ENCODE measurements at regions not wholly inside any gene's neighbourhood (a gene's known extent, or its start where the extent isn't known, plus 50 kb on each side); places are given as distances from the start of the nearest gene placed in this dataset.

- no peak overlapping the region for H3K27ac Mint-ChIP-seq
These were observed 102.1 kb downstream of the SH3YL1 start for GRCh38 chr2:161729-162128.

GRCh38 chr2:151553-152334 is 105.4 kb upstream of the FAM110C start:
- H3K27me3 ChIP-seq (ENCODE audit: control insufficient read depth, insufficient read depth, low read length, poor library complexity, severe bottlenecking), result no peaks in the 10 kb centered on the region
- no peak overlapping the region for H3K9ac ChIP-seq (ENCODE audit: extremely low read depth, low read length, poor library complexity, severe bottlenecking)
- peak overlapping the region; percentile 26 for H3K27ac ChIP-seq (ENCODE audit: low read depth, low read length)
- no peak overlapping the region for H3K4me3 Mint-ChIP-seq
- H3K4me3 ChIP-seq (ENCODE audit: low read length), result no peak overlapping the region
- DNase-seq, result peak; percentile 60
- no peaks in the 10 kb centered on the region for H3K36me3 ChIP-seq (ENCODE audit: control insufficient read depth, insufficient read depth, low read length)
- peaks cover 2% of the 10 kb centered on the region for H3K27me3 Mint-ChIP-seq (ENCODE audit: insufficient read depth)
- peak overlapping the region; percentile 88 for H3K27ac Mint-ChIP-seq
- WGBS, 2 experiments (ENCODE audit: insufficient coverage in 1 of 2, insufficient read length in 1 of 2), result 25 to 28% methylated on average over 3 to 6 of the region's 6 CpGs
- TF ChIP-seq, protein P1, sequence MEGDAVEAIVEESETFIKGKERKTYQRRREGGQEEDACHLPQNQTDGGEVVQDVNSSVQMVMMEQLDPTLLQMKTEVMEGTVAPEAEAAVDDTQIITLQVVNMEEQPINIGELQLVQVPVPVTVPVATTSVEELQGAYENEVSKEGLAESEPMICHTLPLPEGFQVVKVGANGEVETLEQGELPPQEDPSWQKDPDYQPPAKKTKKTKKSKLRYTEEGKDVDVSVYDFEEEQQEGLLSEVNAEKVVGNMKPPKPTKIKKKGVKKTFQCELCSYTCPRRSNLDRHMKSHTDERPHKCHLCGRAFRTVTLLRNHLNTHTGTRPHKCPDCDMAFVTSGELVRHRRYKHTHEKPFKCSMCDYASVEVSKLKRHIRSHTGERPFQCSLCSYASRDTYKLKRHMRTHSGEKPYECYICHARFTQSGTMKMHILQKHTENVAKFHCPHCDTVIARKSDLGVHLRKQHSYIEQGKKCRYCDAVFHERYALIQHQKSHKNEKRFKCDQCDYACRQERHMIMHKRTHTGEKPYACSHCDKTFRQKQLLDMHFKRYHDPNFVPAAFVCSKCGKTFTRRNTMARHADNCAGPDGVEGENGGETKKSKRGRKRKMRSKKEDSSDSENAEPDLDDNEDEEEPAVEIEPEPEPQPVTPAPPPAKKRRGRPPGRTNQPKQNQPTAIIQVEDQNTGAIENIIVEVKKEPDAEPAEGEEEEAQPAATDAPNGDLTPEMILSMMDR (conservative IDR thresholded peaks at IDR 0.05), result no peak
- H3K4me1 ChIP-seq (ENCODE audit: control insufficient read depth, insufficient read depth, low read length), result peaks cover 8% of the 10 kb centered on the region
- no peaks in the 10 kb centered on the region for H3K9me3 ChIP-seq (ENCODE audit: control insufficient read depth, low read length)
- H3K36me3 Mint-ChIP-seq (ENCODE audit: low read depth), result no peaks in the 10 kb centered on the region
- no peaks in the 10 kb centered on the region for H3K9me3 Mint-ChIP-seq
- peaks cover 32% of the 10 kb centered on the region for H3K4me1 Mint-ChIP-seq

More at GRCh38 chr2:161729-162128, 102.1 kb downstream of the SH3YL1 start:
- Histone ChIP-seq H3K4me1 (ENCODE audit: control insufficient read depth, insufficient read depth, low read length) (no peaks in the 10 kb centered on the region), H3K9ac (ENCODE audit: extremely low read depth, low read length, poor library complexity, severe bottlenecking) (no peak overlapping the region), H3K27me3 (ENCODE audit: control insufficient read depth, insufficient read depth, low read length, poor library complexity, severe bottlenecking) (no peaks in the 10 kb centered on the region), H3K9me3 (ENCODE audit: control insufficient read depth, low read length) (no peaks in the 10 kb centered on the region), H3K36me3 (ENCODE audit: control insufficient read depth, insufficient read depth, low read length) (no peaks in the 10 kb centered on the region), H3K4me3 (ENCODE audit: low read length) (no peak overlapping the region), H3K27ac (ENCODE audit: low read depth, low read length) (no peak overlapping the region)
- Mint-ChIP-seq H3K4me1 (peaks cover 12% of the 10 kb centered on the region), H3K9me3 (no peaks in the 10 kb centered on the region), H3K27me3 (ENCODE audit: insufficient read depth) (no peaks in the 10 kb centered on the region), H3K36me3 (ENCODE audit: low read depth) (no peaks in the 10 kb centered on the region), H3K4me3 (no peak overlapping the region)
- TF ChIP-seq, protein P1 (conservative IDR thresholded peaks at IDR 0.05), result no peak
- 94 to 100% methylated on average over 1 to 7 of the region's 7 CpGs for WGBS, 2 experiments (ENCODE audit: insufficient coverage in 1 of 2, insufficient read length in 1 of 2)
- DNase-seq, result no peak

DNA sequence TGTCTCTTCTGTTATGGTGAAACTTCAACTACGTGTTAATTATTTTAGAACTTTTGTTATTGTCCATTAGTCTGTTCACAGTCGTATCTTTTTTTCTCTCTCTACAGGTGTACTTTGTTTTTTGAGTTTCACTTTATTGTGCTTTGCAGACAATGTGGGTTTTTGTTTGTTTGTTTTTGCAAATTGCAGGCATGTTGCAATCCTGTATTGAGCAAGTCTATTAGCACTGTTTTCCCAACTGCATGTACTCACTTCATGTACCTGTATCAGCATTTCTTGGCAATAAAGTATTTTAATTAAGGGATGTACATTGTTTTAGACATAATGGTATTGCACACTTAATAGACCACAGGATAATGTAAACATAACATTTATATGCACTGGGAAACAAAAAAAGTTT is 99.1 kb upstream of the FAM110C start:
- Histone ChIP-seq H3K36me3 (ENCODE audit: control insufficient read depth, insufficient read depth, low read length) (no peaks in the 10 kb centered on the region), H3K9me3 (ENCODE audit: control insufficient read depth, low read length) (no peaks in the 10 kb centered on the region), H3K27ac (ENCODE audit: low read depth, low read length) (no peak overlapping the region), H3K9ac (ENCODE audit: extremely low read depth, low read length, poor library complexity, severe bottlenecking) (no peak overlapping the region), H3K4me3 (ENCODE audit: low read length) (no peak overlapping the region), H3K4me1 (ENCODE audit: control insufficient read depth, insufficient read depth, low read length) (peaks cover 1% of the 10 kb centered on the region), H3K27me3 (ENCODE audit: control insufficient read depth, insufficient read depth, low read length, poor library complexity, severe bottlenecking) (no peaks in the 10 kb centered on the region)
- Mint-ChIP-seq H3K36me3 (ENCODE audit: low read depth) (no peaks in the 10 kb centered on the region), H3K27ac (no peak overlapping the region), H3K27me3 (ENCODE audit: insufficient read depth) (no peaks in the 10 kb centered on the region), H3K4me1 (peaks cover 18% of the 10 kb centered on the region), H3K9me3 (peaks cover 8% of the 10 kb centered on the region), H3K4me3 (no peak overlapping the region)
- no peak for DNase-seq
- TF ChIP-seq, protein P1 (conservative IDR thresholded peaks at IDR 0.05), result no peak
- 96% methylated on average over 2 of the region's 2 CpGs; no CpG with 5 or more reads in 1 of the 2 experiments for WGBS, 2 experiments (ENCODE audit: insufficient coverage in 1 of 2, insufficient read length in 1 of 2)

Measured in endodermal cell (in vitro differentiated cells).